Psoas muscle (tissue), 7 donors: ENCODE measurements at regions not wholly inside any gene's neighbourhood (a gene's known extent, or its start where the extent isn't known, plus 50 kb on each side); places are given as distances from the start of the nearest gene placed in this dataset.

Source experiments
- ATAC-seq, 4 donors: fragments of 200-7000 bp; cut with Tn5 transposase; one replicate each; pipeline ENCODE4 v1.9.1; 2020; ENCODE audit warnings: moderate library complexity in 3 of 4, mild to moderate bottlenecking in 2 of 4
- DNase-seq, 2 donors: peaks; one replicate each; pipeline ENCODE4 v3.0.0-alpha.2; 2020
- H3K27ac ChIP-seq: fragments of 200-600 bp; one replicate; pipeline ENCODE4 v1.8.0; 2022
- H3K27me3 ChIP-seq, 3 donors: fragments of 200-600 bp in 1 of 3; one replicate each; pipeline versions ENCODE4 v1.6.1 to v1.8.0; 2013 to 2022; ENCODE audit warnings: low read length in 2 of 3, mild to moderate bottlenecking in 2 of 3, moderate library complexity in 1 of 3; ENCODE audit not compliant: insufficient read depth in 3 of 3
- H3K36me3 ChIP-seq, 2 donors: fragments of 200-600 bp in 1 of 2; one replicate each; pipeline versions ENCODE4 v1.6.1 to v1.8.0; 2013 to 2022; ENCODE audit warnings: low read depth in 1 of 2, mild to moderate bottlenecking in 1 of 2, moderate library complexity in 1 of 2; ENCODE audit not compliant: insufficient read depth in 1 of 2
- H3K4me1 ChIP-seq: fragments of 200-600 bp; one replicate; pipeline ENCODE4 v1.8.0; 2022
- H3K4me3 ChIP-seq: fragments of 200-600 bp; one replicate; pipeline ENCODE4 v1.8.0; 2022; ENCODE audit warnings: mild to moderate bottlenecking
- H3K9me3 ChIP-seq: fragments of 200-600 bp; one replicate; pipeline ENCODE4 v1.8.0; 2022
- WGBS, 3 donors: extraction: QIAGEN DNeasy Blood & Tissue Kit; methylation state at CpG; one replicate each; pipeline versions ENCODE4 v1.1.6 to v1.1.7; 2013; 5-methylcytosine and 5-hydroxymethylcytosine counted together
- intact Hi-C, 2 donors: fragments of 100-400 bp; cut with DNase I; formaldehyde crosslinking; loops; one replicate each; pipeline versions ENCODE4 v1.11.0 to v1.14.2; 2022
- TF ChIP-seq, protein P1 (sequence below): fragments of 200-600 bp; IDR thresholded peaks from one replicate; pipeline ENCODE4 v1.8.0; 2022; ENCODE audit warnings: antibody characterized with exemption
- donor health status: healthy with polysubstance abuse.
- donor health status: DM: no; HTN: no; CAD: no; lungs with moderate emphysema.
- donor health status: Bipolar disorder and iron deficiency.
- donor health status: healthy.
- donor health status: DM: yes; HTN: yes; CAD: no.
- donor health status: DM: no; HTN: no; CAD: no.
- donor health status: DM: yes; HTN: yes; CAD: no.

DNA sequence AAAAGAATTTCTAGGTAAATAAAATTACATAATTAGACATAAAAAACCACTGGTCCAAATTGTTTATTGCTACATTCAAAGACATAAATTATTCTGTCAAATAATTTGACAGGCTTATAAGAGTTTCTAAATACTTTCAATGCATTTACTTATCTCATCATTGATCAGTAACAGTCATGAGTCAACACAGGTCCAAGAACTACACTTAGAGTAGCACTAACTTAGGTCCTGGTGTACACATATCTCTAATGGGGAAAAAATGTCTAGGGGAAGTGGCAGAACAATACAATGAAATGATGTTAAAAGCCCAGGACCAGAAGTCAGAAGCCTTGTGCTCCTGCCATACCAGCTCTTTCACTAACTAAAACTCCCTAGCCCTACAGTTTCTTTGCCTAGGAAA, 96.5 kb upstream of the SLCO6A1 start:
- Histone ChIP-seq H3K36me3 (no peaks in the 10 kb centered on the region), H3K4me1 (no peaks in the 10 kb centered on the region), H3K9me3 (no peaks in the 10 kb centered on the region), H3K27ac (no peak overlapping the region), H3K27me3 (no peaks in the 10 kb centered on the region), H3K4me3 (no peak overlapping the region)
- no peak for ATAC-seq
- TF ChIP-seq, protein P1, sequence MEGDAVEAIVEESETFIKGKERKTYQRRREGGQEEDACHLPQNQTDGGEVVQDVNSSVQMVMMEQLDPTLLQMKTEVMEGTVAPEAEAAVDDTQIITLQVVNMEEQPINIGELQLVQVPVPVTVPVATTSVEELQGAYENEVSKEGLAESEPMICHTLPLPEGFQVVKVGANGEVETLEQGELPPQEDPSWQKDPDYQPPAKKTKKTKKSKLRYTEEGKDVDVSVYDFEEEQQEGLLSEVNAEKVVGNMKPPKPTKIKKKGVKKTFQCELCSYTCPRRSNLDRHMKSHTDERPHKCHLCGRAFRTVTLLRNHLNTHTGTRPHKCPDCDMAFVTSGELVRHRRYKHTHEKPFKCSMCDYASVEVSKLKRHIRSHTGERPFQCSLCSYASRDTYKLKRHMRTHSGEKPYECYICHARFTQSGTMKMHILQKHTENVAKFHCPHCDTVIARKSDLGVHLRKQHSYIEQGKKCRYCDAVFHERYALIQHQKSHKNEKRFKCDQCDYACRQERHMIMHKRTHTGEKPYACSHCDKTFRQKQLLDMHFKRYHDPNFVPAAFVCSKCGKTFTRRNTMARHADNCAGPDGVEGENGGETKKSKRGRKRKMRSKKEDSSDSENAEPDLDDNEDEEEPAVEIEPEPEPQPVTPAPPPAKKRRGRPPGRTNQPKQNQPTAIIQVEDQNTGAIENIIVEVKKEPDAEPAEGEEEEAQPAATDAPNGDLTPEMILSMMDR, result no peak
- intact Hi-C loops, result no loop called here
- no peak for DNase-seq

DNA sequence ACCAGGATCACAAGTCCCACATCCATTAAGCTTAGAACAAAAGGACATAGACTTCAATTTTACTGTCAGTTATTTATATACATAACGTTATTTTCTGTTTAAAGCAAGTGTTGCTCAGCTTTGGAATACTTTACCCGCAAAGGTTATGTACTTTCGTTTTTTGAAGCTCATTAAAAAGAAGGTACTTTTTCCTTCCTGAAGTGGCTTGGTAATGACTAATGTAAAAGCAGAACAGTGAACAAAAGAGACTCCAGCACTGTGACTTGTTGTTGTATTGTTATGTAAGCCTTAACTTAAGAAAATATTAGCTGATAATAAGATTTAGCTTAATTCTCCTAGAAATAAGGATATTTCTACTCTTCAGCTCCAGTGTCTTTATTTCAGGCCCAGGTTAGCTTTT, 97.3 kb upstream of the SLCO6A1 start:
- no peaks in the 10 kb centered on the region for H3K4me1 ChIP-seq
- TF ChIP-seq, protein P1, result no peak
- no peak for DNase-seq
- no peak overlapping the region for H3K4me3 ChIP-seq
- H3K27ac ChIP-seq, result no peak overlapping the region
- no peak for ATAC-seq
- 69 to 76% (median 69%) methylated on average over 3 of the region's 3 CpGs for WGBS, 3 donors
- H3K36me3 ChIP-seq, result no peaks in the 10 kb centered on the region
- H3K27me3 ChIP-seq, result no peaks in the 10 kb centered on the region
- no peaks in the 10 kb centered on the region for H3K9me3 ChIP-seq
- intact Hi-C loops, result no loop called here

DNA sequence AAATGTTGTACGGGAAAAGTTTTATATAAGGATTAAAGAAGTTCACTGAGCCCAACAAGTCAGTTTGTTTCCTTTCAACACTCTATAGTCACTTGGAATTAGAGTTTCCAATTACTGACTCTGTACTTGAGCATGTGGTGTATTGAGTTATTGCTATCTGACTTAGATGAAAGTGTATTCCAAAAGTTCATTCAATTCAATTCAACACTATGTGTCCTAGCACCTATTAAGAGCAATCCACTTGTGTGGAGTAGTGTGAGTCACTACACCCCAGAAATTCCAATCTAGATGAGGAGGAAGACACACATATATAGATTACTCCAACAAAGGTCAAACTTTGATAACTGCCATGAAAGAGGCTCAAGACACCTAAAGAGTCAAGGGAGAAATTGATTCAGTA, 98.2 kb upstream of the SLCO6A1 start:
- Histone ChIP-seq H3K27ac (no peak overlapping the region), H3K4me1 (no peaks in the 10 kb centered on the region), H3K4me3 (no peak overlapping the region), H3K27me3 (no peaks in the 10 kb centered on the region), H3K9me3 (no peaks in the 10 kb centered on the region), H3K36me3 (no peaks in the 10 kb centered on the region)
- TF ChIP-seq, protein P1, result no peak
- ATAC-seq, result no peak
- WGBS, 3 donors, result 87 to 96% (median 90%) methylated on average over 1 of the region's 1 CpG
- no peak for DNase-seq
- intact Hi-C loops, result no loop called here

DNA sequence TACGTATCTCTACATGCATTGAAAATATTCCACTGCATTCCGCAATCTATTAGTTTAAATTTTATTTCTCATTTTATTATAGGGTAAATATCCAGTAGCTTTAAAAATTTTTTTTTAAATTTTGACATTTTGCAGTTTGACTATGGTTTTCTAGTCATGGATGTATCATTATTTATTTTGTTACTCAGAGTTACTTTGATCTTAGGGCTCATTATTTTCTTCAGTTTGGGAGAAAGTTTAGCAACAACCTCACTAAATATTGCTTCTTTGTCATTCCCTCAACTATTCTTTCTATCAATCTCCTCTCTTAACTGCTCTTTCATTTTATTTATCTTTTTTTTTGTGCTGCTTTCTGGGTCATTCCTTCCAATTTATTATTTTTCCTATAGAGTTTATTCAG, 100.5 kb upstream of the SLCO6A1 start:
- 93 to 97% (median 96%) methylated on average over 2 of the region's 2 CpGs for WGBS, 3 donors
- Histone ChIP-seq H3K9me3 (no peaks in the 10 kb centered on the region), H3K4me3 (no peak overlapping the region), H3K27me3 (no peaks in the 10 kb centered on the region), H3K27ac (no peak overlapping the region), H3K4me1 (no peaks in the 10 kb centered on the region), H3K36me3 (no peaks in the 10 kb centered on the region)
- ATAC-seq, result no peak
- no peak for DNase-seq
- TF ChIP-seq, protein P1, result no peak
- intact Hi-C loops, result no loop called here

DNA sequence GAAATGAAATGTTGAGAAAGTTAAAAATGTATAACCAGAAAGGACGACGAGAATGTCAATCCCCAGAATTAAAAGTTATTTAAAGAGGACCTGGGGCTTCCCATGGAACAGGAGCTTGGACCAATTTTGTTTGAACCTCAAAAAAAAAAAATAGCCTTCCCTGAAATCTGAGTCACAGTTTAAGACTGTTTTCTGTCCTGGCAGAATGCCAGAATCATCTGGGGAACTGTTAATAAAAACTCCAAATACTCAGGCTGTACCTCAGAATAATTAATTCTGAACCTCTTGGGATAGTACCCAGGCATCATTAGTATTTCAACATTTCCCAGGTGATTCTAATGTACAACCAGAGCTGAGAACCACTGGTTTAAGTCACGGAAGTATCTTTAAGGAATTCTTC, 102.2 kb upstream of the SLCO6A1 start:
- Histone ChIP-seq H3K27ac (no peak overlapping the region), H3K36me3 (no peaks in the 10 kb centered on the region), H3K4me1 (no peaks in the 10 kb centered on the region), H3K27me3 (no peaks in the 10 kb centered on the region), H3K9me3 (no peaks in the 10 kb centered on the region), H3K4me3 (no peak overlapping the region)
- TF ChIP-seq, protein P1, result no peak
- no peak for DNase-seq
- 56 to 64% (median 63%) methylated on average over 3 of the region's 3 CpGs for WGBS, 3 donors
- intact Hi-C loops, result no loop called here
- no peak for ATAC-seq
